HG02588 (cell line): ENCODE measurements at regions not wholly inside any gene's neighbourhood (a gene's known extent, or its start where the extent isn't known, plus 50 kb on each side); places are given as distances from the start of the nearest gene placed in this dataset.

Experiments
- ATAC-seq: cut with Tn5 transposase; IDR thresholded peaks from one replicate; pipeline ENCODE4 v1.9.1; 2021; ENCODE audit warnings: mild to moderate bottlenecking, moderate library complexity; ENCODE audit not compliant: unreplicated experiment

DNA sequence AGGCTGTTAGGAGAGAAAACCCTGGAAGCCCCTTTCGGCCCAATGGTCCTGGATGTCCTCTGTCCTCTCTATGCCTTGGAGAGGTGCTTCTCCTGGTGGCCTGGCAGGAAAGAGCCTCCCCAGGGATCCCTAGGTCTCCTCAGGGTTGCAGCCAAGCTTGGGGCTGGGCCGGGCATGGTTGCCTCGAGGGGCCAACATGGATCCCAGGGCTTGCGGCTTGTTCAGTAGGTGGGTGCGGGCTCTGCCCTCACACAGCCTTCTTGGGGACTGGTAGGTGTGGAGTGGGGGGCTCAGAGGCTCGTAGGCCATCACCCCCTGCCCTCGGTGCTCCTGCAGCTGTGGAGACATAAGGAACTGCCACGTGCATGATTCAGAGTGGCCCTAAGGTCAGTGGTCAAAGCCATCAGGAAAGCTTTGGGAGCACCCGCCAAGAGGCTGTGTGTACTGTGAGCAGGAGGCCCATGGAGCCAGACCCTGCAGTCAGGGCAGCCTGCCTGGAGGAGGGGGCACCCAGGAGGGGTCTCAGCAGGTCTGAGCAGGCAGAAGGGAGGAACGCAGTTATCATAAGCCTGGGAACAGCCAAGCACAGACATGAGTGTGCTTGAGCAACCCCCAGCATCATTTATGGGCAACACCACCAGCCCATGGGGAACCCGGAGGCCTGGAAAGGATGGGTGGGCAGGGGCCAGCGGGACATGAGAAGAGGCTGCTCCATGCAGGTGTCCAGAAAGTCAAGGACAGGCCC lies 231.0 kb downstream of the GLI2 start:
- ATAC-seq: no peak

GRCh38 chr2:120968307-120969015 lies 232.8 kb downstream of the GLI2 start:
- no peak for ATAC-seq

GRCh38 chr2:120969613-120970355 lies 234.1 kb downstream of the GLI2 start:
- no peak for ATAC-seq

GRCh38 chr2:120971866-120972265 lies 236.2 kb downstream of the GLI2 start:
- no peak for ATAC-seq

DNA sequence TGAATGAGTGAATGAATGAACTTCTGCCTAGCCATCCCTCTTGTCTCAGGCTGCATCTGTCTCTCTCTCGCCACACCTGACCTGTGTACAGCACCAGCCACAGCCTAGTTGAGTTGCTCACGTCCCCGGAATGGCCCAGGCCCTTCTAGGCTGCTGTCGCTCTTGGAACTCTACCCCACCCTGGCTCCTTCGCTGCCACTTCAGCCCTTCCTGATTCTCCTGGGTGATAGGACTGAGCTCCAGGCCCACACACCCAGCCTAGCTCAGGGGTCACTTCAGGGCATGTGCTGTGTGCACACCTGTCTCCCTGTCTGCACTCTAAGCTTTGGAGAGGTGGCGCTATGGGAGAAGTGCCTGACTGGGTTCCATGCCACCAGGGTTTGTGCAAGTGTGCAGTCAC lies 236.6 kb downstream of the GLI2 start:
- ATAC-seq: no peak

- ATAC-seq: no peak
Observed at GRCh38 chr2:120973196-120973595, 237.5 kb downstream of the GLI2 start.

DNA sequence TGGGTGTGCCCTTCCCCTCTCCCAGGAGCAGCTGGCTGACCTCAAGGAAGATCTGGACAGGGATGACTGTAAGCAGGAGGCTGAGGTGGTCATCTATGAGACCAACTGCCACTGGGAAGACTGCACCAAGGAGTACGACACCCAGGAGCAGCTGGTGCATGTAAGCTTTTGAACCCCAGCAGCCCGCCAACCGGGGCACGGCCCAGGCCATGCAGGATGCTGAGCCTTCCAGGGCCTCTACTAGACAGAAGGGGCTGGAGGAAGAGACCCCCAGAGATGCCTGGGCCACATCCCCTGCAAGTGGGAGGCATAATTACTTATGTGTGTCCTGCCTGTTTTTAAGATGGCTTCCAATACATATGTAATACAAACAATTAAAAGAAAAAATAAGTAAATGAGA lies 239.3 kb downstream of the GLI2 start:
- ATAC-seq: no peak

GRCh38 chr2:120976501-120977307 lies 241.0 kb downstream of the GLI2 start:
- no peak for ATAC-seq

GRCh38 chr2:120977582-120978358 lies 242.1 kb downstream of the GLI2 start:
- no peak for ATAC-seq

DNA sequence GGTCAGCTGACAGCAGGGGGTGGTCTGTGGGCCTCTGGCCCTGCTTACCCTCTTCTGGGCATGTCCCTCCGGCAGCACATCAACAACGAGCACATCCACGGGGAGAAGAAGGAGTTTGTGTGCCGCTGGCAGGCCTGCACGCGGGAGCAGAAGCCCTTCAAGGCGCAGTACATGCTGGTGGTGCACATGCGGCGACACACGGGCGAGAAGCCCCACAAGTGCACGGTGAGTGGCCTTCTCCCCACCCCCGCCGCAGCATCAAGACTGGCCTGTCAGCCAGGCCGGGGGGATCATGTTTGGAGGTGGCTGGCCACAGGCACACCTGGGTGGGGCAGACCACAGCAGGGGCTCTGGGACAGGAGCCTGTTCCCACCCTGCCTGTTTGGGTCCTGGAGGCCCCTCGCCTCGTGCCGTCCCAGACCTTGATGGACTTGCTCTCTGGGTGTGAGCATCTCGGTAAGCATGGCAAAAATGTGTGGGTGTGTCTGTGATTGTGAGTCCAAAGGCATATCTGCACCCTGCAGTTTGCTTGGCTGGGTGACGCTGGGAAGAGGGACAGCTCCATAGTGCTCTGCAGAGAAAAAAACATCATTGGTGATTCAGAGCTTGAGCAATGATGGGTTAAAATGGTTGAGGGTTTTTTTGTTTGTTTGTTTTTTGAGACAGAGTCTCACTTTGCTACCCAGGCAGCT lies 242.8 kb downstream of the GLI2 start:
- ATAC-seq: no peak

DNA sequence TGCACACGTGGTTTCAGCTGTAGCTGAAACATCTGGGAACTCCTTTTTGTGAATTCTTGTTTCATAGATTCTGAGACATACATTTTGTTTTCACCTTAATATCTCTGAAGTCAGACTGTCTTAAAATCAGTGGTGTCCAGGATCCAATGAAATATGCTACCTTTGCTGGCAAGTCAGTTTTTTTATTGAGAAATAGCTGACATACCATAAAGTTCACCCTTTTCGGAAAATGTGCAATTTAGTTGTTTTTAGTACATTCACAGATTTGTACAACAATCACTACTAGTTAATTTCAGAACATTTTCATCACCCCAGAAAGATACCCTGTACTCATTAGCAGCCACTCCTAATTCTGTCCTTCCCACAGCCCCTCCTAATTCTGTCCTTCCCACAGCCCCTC lies 243.7 kb downstream of the GLI2 start:
- no peak for ATAC-seq

- ATAC-seq: no peak
Observed at GRCh38 chr2:120979921-120980320, 244.3 kb downstream of the GLI2 start.

- ATAC-seq: no peak
Observed at GRCh38 chr2:120981443-120981842, 245.8 kb downstream of the GLI2 start.

- no peak for ATAC-seq
Observed at GRCh38 chr2:120982598-120982997, 246.9 kb downstream of the GLI2 start.

DNA sequence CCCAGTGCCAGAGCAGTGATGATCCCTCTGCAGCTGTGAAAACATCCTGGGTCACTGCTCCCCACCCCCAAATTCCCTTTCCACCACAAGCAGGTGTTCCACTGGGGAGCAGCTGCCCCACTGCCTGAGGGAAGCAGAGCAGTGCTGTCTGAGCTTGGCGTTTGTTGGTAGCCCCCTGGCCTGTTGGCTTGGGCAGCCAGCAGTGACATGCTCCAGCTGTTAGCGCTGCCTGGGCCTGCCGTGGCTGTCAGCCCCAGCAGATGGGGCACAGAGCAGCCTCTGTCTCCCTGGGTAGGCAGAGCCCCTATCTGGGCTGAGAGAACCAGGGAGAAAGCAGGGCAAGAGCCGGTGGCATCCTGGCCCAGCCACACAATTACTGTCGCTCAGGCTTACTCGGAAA lies 247.7 kb downstream of the GLI2 start:
- ATAC-seq: no peak

DNA sequence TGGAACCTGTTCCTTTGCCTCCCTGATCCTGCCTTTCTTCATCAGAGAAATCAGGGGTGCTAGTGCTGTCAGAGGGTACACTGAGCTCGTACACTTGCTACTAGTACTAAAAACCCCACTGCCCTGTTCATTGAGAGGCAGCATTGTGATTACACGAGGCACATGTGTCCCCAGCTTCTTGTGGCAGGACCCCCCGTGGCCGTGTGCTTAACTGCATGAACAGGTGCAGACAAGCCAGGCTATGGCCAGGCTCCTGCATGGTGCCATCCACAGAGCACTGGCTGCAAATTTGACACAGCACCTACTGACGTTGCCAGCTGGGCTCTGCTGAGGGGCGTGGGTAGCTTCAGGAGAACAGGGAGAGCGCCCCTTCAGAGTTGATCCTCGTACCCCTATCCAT lies 248.4 kb downstream of the GLI2 start:
- no peak for ATAC-seq

DNA sequence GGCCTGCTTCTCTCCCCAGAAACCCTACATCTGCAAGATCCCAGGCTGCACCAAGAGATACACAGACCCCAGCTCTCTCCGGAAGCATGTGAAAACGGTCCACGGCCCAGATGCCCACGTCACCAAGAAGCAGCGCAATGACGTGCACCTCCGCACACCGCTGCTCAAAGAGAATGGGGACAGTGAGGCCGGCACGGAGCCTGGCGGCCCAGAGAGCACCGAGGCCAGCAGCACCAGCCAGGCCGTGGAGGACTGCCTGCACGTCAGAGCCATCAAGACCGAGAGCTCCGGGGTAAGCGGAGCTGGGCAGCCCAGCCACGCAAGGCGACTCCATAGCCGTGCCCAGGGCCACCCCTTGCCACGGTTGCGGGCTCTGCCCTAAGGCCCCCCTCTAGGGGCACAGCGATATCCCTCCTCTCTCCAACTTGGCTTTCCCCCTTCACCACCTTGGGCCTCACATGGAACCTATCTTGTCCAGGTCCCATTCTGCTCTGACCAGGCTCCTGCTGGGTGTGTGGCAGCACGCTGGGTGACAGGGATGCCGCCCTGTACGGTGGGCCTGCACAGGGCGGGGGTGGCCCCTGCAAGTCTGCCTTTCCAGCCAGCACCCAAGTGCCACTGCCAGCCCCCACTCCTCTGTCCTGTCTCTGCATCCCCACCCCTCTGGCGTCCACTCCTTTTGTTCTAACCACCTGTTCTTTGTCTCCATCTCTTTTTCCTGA lies 248.9 kb downstream of the GLI2 start:
- no peak for ATAC-seq

DNA sequence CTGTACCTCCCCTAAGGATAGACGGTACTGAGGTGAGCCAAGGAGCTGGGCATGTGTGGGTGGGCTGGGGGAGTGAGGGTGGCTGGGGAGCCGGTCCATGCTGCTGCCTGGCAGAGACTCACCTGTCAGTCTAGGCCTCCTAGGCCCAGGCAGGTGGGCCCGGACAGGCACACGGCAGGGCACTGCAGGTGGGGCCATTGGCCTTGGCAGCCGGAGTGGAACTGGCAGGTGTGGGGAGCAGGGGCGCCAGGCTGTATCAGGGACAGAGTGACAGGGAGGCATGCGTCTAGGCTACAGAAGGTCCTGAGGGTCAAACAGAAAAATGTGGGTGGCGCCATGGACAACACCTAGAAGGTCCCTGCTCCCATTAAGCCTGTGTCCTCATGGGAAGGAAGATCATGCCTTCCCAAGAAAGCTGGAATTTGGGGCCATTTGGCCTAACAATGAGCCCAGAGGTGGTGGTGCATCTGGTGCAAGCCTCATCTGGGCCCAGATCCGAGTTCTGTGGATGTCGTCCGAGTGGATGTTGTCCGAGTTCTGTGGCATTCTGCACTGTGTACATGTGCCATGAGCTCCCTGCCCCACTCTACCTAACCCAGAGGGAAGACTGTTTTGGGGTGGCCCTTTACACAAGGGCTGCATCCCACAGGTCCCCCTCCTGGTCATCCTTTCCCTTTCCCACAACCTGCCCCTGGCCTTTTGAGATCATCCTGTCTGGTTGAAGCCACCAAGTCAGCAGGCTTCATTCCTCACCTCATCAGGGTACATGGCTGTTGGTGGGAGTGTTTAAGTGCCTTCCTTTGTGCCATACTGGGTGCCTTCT lies 249.7 kb downstream of the GLI2 start:
- ATAC-seq: no peak
